GM18508 (cell line): ENCODE measurements at regions not wholly inside any gene's neighbourhood (a gene's known extent, or its start where the extent isn't known, plus 50 kb on each side); places are given as distances from the start of the nearest gene placed in this dataset.
A peak's percentile ranks its signal among the peaks of the same experiment; 100 is the strongest.
"Not testable (repeated sequence)": the region's sequence is repeated elsewhere in the genome, so short reads cannot be mapped to it uniquely, and the experiment has no call there.

Experiments used
- ATAC-seq: cut with Tn5 transposase; IDR thresholded peaks from one replicate; pipeline ENCODE4 v1.9.1; 2021; ENCODE audit warnings: moderate number of reproducible peaks; ENCODE audit not compliant: insufficient read depth, unreplicated experiment

DNA sequence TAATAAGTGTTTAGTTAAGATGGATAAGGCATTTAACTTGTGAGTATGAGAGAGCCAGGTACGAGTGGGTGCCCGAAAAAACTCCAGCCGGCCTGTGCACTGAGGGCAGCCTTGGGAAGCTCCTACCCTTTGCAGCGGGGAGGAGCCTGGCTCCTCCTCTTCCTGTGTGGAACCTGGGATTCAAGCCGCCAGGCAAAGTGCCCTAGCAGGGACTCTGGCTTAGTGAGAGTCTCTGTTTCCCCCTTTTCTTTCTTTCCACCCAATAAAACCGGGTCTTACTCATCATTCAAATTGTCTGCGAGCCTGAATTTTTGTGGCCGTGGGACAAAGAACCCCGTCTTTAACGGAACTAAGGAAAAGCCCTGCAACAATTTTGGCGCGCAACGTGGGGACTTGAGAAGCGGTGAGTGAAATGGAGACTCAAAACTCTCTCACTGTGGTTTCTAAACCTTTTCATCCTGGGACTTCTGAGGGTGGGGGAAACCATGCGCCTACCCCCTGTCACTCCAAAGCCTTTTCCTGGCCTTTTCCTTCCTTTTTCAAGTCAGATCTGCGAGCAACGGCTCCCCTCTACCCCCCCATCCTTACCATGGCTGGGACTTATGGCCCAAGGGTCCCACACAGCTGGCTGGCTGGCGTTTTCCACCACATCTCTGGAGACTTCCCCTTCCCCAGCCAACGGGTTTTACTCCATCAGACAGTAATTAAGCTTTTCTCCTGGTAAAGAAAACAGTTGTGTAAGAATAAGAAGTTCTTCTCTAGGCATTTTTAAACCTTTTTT is 535.7 kb upstream of the ACO1 start:
- no peak for ATAC-seq

DNA sequence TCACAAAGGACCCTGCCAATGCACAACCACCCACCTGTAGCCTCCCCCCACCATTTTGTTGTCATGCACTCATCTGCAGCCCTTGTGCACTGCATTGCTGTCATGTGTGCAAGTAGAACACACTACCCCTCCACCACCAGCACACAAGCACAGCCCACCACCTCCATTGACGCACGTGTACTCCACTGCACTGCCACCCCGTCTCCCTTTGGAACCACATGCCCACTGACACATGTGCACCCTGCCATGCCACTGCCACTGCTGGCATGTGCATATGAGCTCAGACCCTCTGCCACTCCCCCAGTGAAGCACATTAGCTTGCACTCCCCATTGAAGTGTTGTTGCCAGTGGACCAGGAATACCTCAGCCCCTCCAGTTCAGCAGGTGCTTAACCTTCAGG is 530.3 kb upstream of the ACO1 start:
- ATAC-seq: no peak

DNA sequence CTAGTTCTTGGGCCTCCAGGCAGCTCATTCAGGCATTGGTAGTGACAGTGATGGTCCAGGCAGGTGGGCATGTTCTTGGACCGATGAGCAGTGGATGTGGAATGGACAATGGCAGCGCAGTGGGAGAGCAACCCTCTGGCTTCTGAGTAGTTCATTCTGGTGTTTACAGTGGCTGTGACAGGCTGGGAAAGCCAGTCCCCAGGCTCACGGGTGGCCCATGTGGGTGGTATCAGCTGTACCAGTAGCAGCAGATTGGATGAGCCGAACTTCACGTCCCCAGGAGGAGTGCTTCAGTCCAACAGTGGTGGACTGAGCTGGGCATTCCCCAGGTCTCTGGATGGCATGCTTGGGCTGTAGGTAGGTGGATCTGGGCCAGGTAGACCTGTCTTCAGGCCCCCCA is 515.6 kb upstream of the ACO1 start:
- ATAC-seq: no peak

DNA sequence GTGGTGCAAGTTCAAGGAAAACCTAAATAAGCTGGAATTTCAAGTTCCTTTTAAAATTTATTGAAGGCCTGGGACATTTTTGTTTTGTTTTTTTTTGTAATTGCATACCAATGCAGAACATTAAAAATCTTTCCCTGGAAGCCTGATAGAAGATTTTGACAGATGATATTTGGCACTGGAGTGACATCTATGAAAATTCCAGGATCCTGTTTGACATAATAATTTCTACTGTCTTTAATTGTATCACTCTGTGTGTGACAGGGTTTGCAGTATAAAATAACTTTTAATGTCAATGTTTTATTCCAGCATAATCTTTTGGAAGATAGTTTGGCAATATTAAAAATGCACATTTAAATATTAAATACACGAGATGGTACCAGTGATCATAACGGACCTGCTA is 514.2 kb upstream of the ACO1 start:
- no peak for ATAC-seq

DNA sequence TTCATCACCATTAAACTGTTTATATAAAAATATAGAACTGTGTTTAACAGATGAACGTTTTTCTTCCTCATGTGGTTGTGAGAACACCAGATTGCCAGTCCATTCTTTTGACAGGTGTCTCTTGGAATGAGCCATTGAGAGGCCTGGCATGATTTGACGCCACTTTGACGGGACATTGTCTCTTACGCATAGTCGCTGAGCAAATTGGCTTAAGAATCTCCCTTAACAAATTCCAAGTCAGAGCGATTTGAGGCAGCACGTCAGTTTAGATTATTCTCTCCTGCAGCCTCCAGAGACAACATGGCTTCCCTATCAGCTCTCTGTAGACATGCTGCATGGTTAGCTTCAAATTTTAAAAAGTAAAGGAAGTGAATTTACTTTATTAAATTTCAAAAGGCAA is 510.7 kb upstream of the ACO1 start:
- ATAC-seq: no peak

DNA sequence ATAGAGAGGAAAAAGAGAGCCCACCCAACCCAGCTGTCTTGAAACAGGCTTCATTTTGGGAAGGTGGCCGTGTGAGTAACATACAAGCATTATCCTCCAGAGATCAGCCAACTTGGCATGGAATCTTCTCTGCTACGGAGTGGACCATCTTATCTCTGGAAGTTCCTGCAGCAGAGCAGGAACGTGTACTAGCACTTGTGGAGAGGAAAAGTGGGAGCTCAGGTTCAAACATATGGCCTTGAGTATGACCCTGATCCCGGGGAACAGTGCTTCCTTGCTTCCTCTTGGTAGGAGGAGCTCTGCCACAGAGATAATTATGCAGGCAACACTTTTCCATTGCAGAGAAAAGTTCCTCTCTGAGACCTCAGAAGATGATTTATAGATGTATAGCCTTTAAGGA is 490.4 kb upstream of the ACO1 start:
- no peak for ATAC-seq

DNA sequence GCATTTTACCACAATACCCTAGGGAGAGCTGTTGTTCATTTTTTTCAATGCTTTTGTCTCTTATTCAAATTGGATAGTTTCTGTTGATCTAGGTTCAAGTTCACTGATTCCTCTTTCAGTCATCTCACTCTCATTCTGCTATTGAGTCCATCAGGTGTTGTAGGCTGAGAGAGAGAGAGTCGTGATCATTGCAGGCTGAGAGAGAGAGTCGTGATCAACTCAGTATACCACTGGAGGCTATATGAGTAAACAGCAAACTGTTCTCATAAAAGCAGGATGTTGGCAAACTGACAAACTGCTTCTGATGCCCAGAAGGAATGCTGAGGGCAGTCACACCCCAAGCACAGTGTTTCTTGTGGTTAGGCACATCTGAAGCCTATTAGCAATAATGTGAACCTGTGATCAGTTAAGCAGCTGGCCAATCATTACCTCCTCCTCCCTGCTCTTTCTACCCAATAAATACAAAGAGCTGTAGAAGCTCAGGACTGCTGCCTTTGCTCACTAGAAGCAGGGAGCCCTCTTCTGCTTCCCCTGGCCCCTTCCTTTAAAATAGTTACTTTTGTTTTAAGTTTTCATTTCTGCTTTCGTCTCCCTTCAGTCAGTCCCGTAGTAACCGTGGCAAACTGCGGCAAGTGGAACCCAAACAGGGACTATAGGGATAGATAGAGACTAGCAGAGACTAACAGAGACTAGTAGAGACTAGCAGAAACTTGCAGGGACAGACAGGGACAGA is 476.1 kb upstream of the ACO1 start:
- ATAC-seq: peak; percentile 65

DNA sequence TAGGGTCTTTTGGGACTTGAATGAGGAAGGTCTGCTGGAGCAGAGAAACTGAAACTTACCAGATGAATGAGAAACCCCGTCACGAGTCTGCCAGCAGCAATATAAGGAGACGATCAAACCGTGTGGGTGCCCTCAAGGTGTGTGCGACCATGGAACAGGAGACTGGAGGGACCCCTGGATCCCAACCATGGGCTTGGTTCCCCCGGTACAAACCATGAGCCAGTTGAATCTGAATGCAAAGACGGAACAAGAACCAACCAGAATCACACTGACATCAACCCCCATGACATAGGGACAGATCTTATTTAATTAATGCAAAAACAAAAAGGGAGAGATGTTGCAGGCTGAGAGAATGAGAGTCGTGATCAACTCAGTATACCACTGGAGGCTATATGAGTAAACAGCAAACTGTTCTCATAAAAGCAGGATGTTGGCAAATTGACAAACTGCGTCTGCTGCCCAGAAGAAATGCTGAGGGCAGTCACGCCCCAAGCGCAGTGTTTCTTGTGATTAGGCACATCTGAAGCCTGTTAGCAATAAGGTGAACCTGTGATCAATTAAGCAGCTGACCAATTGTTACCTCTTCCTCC is 475.5 kb upstream of the ACO1 start:
- no peak for ATAC-seq

DNA sequence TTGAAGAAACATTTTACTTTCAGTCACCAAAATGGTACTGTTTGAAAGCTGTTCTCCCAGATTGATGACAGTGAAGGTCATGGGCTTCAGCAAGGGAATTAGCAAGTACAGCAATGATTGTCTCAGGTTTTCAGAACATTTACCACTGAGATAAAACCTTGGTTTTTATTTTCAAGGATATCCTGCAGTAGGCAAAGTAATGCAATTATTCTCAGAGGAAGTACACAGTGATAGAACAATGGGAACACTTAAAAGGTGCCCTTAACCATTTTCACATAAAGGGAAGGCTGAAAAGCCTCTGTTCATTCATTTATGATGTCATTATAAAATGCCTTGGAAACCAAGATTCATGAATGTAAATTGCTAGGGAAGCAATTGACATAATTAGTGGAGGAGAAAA is 471.8 kb upstream of the ACO1 start:
- ATAC-seq: no peak

DNA sequence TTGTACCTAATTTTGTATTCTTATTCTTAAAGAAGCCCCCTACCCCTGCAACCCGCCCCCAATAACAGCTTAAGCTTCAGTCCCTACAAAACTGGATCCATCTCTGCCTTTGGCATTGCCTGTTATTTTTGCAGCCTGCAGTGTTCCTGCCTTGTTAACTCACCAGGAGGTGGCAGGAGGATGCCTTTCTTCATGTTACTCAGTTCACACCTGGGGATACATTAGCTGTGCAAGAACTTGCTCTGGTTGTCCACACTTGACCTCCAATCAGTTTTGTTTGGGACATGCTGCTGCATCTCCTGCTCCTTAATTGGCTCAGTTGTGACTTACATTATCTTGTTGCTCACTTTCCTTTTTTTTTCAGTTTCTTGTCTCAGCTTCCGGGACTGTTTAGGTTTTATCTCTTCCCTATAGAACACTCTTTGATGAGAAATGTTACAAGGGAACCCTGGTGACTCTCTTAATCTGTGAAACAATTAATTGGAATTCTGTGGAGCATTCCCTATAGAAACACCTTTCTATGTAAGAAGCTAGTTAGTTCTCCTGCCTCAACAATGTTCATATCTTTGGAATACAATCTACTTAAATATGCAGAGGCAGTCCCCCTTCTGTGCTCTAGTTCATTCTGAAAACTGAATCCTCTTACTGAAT is 467.7 kb upstream of the ACO1 start:
- no peak for ATAC-seq

DNA sequence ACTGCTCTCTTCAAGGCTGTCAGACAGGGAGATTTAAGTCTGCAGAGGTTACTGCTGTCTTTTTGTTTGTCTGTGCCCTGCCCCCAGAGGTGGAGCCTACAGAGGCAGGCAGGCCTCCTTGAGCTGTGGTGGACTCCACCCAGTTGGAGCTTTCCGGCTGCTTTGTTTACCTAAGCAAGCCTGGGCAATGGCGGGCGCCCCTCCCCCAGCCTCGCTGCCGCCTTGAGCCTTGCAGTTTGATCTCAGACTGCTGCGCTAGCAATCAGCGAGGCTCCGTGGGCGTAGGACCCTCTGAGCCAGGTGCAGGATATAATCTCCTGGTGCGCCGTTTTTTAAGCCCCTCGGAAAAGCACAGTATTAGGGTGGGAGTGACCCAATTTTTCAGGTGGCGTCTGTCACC is 446.7 kb upstream of the ACO1 start:
- ATAC-seq: not testable (repeated sequence)

DNA sequence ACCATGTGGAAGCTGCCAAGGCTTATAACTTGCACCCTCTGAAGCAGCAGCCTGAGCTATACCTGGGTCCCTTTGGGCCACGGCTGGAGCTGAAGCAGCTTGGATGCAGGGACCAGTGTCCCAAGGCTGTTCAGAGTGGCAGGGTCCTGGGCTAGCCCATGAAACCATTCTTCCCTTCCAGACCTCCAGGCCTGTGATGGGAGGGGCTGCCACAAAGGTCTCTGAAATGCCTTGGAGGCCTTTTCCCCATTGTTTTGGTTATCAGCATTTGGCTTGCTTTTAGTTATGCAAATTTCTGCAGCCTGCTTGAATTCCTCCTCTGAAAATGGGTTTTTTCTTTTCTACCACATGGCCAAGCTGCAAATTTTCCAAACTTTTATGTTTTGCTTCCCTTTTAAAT is 433.7 kb upstream of the ACO1 start:
- ATAC-seq: no peak

DNA sequence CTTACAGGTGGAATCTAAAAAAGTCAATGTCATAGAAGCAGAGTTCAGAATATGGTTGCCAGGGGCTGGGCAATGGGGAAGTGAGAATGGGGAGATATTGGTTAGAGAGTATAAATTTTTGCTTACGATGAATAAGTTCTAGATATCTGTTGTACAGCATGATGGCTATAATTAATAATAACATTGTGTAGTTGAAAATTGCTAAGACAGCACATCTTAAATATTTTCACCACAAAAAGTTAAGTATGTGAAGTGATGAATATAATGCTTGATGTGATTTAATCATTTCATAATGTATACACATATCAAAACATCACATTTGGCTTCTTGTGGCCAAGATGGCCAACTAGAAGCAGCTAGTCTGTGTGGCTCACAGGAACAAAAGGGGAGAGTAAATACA is 425.9 kb upstream of the ACO1 start:
- no peak for ATAC-seq

DNA sequence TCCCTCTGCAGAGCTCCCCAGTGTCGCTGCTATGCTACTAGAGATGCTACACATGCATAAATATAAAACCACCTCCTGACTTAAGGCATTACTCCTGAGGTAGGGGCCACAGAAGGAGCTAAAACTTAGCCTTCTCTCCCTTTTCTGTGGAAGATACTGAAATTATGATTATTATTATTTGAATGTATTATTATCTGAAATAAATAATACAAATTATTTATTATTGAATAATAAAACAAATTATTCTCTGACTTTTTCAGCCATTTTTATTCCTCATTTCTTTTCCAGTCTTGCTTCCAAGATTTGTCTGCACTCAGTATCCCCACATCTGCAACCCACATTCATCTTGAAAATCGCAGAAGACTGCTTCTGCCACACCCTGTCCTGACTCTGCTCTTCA is 414.9 kb upstream of the ACO1 start:
- no peak for ATAC-seq

DNA sequence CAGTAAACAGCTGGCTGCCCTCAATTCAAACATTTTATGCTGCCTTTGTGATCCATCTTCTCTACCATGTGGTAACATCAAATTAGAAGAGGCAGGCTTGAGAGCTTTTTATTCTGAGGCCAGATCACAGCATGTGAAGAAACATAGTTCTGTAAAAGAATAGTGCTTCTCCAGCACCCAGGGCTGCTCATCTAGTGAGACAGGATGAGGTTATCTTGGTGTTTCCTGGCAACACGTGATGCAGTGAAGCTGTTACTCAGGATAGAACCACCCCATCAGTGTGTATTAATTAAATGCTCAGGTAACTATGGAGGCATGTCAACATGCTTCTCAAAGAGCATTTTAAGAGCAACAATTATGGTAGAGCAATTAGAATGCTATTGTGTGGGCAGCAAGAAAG is 400.5 kb upstream of the ACO1 start:
- ATAC-seq: no peak

DNA sequence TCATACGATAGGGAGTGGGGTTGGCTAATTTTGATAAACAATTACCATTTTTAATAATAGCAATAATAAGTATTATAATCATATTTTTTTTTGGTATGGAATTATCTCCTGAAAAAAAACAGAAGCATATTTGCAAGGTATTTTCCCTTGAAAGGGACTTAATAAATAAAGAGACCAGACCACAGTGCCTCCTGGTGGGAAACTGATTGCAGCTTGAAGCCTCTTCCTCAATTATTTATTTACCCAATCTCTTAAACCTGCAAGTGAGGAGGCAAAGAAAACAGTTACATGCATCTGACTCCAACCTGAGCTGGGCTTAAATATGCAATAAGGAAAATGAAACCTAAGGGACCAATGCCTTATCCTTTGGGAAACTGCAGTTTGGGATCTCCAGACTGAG is 388.1 kb upstream of the ACO1 start:
- ATAC-seq: no peak

DNA sequence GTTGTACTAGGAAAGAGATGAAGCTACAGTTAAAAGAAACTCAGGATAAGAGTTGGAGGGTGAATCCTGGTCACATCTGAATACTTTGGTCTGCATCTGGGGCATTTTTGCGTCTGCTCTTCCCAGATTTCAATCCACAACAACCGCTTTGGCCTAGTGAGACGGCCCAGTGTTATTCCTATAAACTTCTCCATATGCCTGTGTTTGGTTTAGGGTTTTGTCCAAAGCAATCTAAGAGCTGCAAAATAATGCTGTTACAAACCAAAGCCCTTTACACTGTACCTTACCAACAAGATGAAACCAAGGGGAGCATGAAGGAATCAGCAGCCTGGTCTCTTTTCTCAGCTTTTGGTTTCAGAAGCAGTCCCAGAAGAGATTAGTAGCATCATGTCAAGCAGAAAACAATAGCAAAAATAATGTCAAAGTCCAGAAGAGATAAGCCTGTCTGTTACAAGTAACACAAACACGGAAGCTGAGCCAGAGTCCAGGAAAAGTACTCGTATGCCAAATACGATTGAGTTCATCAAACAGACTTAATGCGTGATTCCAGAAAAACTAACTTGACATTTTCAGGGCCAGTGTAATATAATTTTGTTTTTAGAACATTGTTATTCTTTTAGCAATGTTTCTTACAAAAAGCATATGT is 379.9 kb upstream of the ACO1 start:
- no peak for ATAC-seq

DNA sequence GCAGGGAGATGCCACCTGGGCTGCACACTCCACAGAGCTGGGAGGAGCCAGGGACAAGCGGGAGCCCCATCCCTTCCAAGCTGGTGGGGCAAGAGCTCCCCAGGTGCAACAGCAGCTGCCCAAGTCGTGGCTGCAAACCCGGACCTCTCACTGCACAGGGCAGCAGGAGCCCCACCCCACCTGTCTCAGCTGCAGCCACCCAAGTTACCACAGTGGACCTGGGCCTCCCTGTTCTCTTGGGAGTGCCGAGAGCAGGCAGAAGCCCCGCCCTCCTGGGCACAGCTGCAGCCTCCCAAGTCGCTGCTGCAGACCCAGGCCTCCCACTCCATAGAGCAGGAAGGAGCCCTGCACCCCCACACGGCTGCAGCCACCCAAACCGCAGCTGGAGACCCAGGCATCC is 374.1 kb upstream of the ACO1 start:
- no peak for ATAC-seq

DNA sequence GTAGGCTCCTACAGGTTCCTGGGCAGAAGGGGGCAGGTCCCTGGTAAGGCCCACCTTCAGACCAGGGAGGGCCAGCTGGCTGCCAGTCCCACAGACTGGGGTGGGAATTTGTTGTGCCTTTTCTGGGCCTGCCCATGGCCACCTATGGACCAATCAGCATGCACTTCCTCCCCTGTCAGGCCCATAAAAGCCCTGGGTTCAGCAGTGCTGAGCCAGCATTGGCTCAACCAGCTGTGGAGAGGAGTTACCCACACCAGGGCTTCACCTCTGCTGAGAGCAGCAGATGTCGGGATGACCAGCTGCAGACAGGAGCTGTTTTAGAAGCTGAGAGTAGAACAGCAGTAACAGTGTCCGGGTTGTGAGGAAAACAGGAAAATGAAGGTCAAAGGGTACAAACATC is 373.4 kb upstream of the ACO1 start:
- no peak for ATAC-seq

DNA sequence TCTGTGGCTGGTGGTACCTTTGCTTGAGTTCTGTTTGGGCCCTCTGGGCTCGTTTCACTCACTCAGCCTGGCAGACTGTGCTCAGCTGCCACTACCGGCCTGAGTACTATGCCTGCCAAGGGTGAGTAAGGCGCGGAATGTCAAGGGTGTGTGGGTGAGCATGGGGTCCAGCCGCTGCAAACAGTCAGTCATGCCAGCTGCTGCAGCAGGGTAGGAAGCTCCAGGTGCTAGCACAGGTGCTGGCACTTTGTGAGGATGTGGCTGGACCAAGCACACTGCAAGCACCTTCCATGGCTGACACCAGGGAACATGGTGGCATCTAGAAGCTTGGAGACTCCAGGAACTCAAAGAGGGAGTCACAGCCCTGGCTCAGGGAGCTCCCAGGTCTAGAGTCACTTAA is 368.6 kb upstream of the ACO1 start:
- no peak for ATAC-seq

DNA sequence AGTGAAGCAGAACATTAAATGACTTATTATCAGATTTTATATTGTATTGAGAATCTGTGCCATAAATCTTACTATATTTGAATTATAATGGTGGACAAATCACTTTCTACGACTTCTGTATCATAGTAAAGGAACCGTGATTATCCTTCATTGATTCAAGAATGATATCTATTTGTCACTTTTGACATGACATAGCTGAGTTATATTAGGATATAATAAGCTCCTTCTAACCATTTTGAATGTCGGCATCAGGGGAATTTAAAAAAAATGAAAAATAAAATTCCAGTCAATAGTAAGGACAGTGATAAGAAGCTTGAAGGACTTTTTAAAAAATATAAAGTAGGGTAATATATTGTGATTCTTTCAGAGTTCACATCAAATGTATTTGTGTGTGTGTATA is 338.9 kb upstream of the ACO1 start:
- ATAC-seq: no peak
